GM12872 (cell line): ENCODE measurements at regions not wholly inside any gene's neighbourhood (a gene's known extent, or its start where the extent isn't known, plus 50 kb on each side); places are given as distances from the start of the nearest gene placed in this dataset.

Experiments used
- TF ChIP-seq, protein P1 (sequence below): IDR thresholded peaks from 3 replicates; pipeline ENCODE4 v1.5.1; 2011; ENCODE audit warnings: low read depth, mild to moderate bottlenecking, low read length, moderate library complexity; ENCODE audit not compliant: insufficient read depth

DNA sequence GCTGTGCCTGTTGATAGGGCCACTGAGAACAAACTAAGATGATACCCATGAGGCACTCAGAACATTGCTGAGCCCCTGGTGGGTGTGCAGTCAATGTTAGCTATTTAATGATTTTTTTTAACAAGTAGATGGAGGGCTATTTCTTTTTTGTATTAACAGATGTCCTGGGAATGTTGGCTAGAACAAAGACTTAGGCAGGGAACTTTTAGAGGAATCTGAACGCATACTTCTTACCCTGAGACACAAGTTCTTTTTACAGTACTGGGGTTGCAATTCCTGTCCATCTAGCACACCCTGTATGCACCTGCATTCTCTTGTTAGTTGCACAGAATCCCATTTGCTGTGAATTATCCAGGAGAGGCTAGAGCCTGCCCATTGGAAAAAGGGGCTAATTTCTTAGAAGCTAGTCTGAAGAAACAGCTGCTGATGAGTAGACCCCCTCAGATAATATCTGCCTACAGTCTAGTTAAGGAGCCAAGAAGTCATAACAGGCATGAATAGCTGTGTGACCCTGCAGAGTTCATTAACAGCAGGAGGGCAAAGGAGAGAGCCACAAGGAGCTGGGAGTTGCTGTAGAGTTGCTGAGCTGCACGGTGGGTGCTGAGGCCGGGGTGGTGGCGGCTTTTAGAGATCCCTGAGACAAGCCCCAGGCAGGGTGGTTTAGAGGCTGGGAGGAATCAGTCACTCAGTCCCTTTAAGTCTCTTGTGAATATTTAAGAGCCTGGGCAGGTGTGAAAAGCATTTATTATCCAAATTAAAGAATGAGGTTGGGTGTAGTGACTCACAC lies 103.7 kb upstream of the FZD8 start:
- TF ChIP-seq, protein P1, sequence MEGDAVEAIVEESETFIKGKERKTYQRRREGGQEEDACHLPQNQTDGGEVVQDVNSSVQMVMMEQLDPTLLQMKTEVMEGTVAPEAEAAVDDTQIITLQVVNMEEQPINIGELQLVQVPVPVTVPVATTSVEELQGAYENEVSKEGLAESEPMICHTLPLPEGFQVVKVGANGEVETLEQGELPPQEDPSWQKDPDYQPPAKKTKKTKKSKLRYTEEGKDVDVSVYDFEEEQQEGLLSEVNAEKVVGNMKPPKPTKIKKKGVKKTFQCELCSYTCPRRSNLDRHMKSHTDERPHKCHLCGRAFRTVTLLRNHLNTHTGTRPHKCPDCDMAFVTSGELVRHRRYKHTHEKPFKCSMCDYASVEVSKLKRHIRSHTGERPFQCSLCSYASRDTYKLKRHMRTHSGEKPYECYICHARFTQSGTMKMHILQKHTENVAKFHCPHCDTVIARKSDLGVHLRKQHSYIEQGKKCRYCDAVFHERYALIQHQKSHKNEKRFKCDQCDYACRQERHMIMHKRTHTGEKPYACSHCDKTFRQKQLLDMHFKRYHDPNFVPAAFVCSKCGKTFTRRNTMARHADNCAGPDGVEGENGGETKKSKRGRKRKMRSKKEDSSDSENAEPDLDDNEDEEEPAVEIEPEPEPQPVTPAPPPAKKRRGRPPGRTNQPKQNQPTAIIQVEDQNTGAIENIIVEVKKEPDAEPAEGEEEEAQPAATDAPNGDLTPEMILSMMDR = no peak

DNA sequence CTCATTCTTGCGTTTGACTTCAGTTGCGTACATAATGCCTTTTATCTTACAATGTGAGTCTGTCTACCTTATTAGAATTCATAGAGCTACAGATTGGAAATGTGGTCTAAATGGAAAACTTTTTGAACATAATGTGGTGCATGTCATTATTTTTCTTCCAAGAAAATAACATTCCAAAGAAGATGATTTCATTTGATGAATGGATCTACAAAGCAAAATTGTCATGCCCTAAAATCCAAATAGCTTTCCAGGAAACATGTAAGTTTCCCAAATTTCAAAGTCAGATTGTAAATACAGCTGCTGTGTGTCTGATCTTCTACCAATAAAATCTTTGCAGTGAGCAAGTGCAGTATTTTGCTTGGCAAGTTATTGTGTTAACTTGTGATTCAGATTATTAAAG lies 101.8 kb upstream of the FZD8 start:
- TF ChIP-seq, protein P1 = no peak

DNA sequence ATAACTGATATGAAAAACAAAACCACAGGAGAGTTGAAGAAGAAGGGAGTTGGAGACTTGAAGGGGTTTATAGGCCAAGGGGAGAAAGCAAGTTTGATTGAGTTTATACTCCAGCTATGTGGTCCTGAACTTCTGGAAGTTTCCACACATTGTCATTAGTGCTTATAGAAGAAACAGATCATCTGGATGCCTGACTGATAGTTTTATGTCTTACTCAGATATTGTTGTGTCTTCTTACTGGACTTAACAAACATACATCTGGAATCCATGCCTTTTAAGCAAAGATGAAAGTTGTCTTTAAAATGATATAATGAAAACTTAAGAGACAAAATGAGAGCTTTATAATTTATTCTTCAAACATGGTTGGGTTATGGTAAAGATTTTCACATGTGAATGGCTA lies 101.3 kb upstream of the FZD8 start:
- TF ChIP-seq, protein P1 = no peak

DNA sequence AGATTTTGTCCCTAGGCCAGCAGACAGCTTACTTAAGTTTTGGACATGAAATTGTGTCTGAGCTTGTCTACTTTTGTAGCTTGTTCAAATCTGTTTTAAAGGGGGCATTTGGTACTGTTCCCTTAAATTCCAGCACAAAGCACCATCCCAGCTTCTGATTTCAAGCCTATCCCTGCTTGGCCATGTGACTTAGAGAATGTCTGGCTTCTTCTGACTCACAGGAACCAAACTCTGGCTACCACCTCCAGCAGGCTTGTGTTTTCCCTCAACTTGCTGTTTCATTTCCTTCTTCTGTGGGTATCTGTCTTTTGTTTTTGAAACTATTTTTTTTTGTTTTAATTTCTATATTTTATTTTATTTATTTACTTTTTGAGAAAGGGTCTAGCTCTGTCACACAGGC lies 97.9 kb upstream of the FZD8 start:
- TF ChIP-seq, protein P1 = no peak

DNA sequence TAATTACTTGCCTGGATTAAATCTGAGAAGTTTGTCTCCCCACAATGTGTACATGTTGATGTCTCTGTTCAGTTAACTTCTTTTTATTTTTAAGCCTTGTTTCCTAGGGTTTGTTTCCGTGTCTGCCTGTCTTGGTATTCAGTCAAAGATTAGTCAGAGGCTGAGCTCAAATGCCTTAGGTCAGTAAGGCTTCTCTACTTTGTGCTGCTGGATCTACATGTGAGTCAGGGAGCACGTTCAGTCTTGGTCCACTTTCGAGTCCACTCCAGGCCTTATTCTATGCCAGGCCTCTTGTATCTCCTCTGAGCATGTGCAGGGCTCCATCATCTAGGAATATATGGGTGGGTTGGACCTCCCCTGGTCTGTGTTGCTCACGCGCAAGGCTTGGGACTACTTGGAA lies 93.3 kb upstream of the FZD8 start:
- TF ChIP-seq, protein P1 = no peak

DNA sequence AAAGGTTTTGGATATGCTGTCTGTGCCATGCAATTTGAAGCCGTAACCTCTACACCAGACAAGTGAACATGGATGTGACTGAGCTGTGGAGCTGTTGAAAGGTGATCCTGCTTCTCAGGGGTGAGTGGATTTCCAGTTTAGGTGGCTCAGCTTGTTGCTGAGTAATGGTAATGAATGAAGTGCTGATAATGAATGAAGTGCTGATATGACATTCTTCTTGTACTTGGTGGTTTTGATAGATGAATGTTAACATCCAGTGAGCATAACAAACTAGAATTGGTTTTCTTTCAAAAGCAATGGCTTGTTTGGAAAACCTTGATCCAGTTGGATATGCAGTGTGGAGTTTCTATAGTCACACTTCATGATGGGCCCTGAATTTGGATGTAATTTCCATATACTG lies 89.7 kb upstream of the FZD8 start:
- TF ChIP-seq, protein P1 = no peak

DNA sequence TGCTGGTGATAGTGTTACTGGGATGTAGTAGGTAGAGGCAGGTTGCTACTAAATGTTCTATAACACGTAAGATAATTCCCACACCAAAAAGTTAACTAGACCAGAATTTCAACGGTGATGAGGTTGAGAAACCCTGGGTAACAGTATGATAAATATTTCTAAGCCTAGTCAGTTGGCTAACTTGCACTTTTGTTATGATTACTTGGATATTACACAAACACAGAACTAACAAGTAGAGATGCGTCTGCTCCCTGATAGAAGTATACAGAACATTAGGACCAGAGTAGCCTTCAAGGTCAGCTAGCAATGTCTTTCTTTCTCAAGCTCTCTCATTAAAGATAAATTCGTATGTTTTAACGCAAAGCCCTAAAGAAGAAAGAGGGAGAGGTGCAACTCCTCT lies 86.2 kb upstream of the FZD8 start:
- TF ChIP-seq, protein P1 = no peak
